ENCODE measurements at regions not wholly inside any gene's neighbourhood (a gene's known extent, or its start where the extent isn't known, plus 50 kb on each side); places are given as distances from the start of the nearest gene placed in this dataset.

DNA sequence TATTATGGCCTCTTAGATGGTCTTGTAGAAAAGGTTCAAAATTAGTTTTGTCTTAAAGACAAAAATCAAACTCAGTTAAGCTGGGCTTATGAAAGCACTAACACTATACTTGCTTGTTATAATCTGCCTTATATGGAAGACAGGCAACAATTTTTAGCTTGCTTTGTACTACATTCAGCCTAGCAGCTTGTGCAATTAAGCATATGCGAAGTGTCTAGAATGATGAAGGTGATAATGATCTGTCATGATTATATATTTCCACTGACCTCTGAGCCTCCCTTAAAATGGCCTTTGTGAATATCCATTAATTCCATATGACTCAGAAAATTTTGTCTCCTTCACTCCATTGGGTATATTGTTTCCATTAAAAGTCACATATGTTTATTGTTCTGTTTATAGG lies 834.9 kb downstream of the OLFM4 start:
- TF ChIP-seq CTCF (conservative IDR thresholded peaks at IDR 0.05) (no peak), ZFX (IDR thresholded peaks at IDR 0.05) (no peak)
